K562 (cell line): ENCODE measurements at regions not wholly inside any gene's neighbourhood (a gene's known extent, or its start where the extent isn't known, plus 50 kb on each side); places are given as distances from the start of the nearest gene placed in this dataset.

Source experiments
- ATAC-seq: fragments of 200-7000 bp; cut with Tn5 transposase; 3 replicates; pipeline ENCODE4 v1.9.1; 2020; ENCODE audit warnings: moderate library complexity
- BruUV-seq: library from RNA; stranded (reverse); fragments of 400-500 nt; replicated peaks from 2 replicates; lab custom pipeline; 2021; lab: Mats Ljungman, UMichigan
- CTCF ChIA-PET: fragments of 300-600 bp; formaldehyde crosslinking; extraction: SDS; loops from one replicate; lab custom pipeline; 2021; ENCODE audit warnings: low intra/inter-chr PET ratio; lab: Yijun Ruan, JAX
- POLR2A ChIA-PET: fragments of 300-600, 350-650 bp; sonication (Branson Sonifier 250); formaldehyde crosslinking; extraction: SDS; loops from one replicate; lab custom pipeline; 2021; ENCODE audit warnings: antibody characterized with exemption, inconsistent platforms; lab: Yijun Ruan, JAX
- DNase-seq, 4 experiments: peaks; one replicate each; pipeline versions ENCODE4 v3.0.0 to v3.0.0-alpha.2; 2011 to 2018; ENCODE audit warnings: low spot score in 3 of 4, mixed read lengths in 3 of 4; ENCODE audit errors: extremely low read depth in 1 of 4
- FAIRE-seq: peaks from 2 replicates; lab custom pipeline; 2011; peaks lifted over from hg19 to GRCh38; lab: Jason Lieb, UNC
- H2AFZ ChIP-seq: 2 replicates; pipeline ENCODE4 v1.6.0; 2011; ENCODE audit warnings: low read depth, low read length, control low read depth, inconsistent platforms
- H3K27ac ChIP-seq: fragments of 200-600 bp; 3 replicates; pipeline ENCODE4 v1.8.0; 2011; ENCODE audit warnings: low read depth, mild to moderate bottlenecking, control low read depth, inconsistent platforms, low read length, moderate library complexity, mixed read lengths; ENCODE audit errors: extremely low read depth
- H3K27me3 ChIP-seq, 2 experiments: fragments of 300-600 bp in 1 of 2; 2 replicates in 1 of 2; 3 replicates in 1 of 2; pipeline versions ENCODE4 v1.6.0 to v1.8.0; 2011; ENCODE audit warnings: inconsistent platforms in 2 of 2, low read length in 2 of 2, mild to moderate bottlenecking in 1 of 2, mixed read lengths in 1 of 2, moderate library complexity in 1 of 2; ENCODE audit not compliant: control insufficient read depth in 2 of 2, insufficient read depth in 2 of 2
- H3K36me3 ChIP-seq: fragments of 300-600 bp; 3 replicates; pipeline ENCODE4 v1.8.0; 2011; ENCODE audit warnings: mild to moderate bottlenecking, low read length, inconsistent platforms; ENCODE audit not compliant: control insufficient read depth, insufficient read depth
- H3K4me1 ChIP-seq, 2 experiments: fragments of 200-600 bp in 1 of 2; replicated peaks in 1 of 2; 2 replicates in 1 of 2; 3 replicates in 1 of 2; pipeline versions ENCODE4 v1.5.1 to v1.8.0; 2011; ENCODE audit warnings: inconsistent platforms in 2 of 2, low read length in 2 of 2, mild to moderate bottlenecking in 1 of 2, mixed read lengths in 1 of 2, moderate library complexity in 1 of 2; ENCODE audit not compliant: control insufficient read depth in 2 of 2, insufficient read depth in 2 of 2
- H3K4me2 ChIP-seq: 2 replicates; pipeline ENCODE4 v1.6.1; 2011; ENCODE audit warnings: low read length, control low read depth, inconsistent platforms, mixed read lengths; ENCODE audit not compliant: insufficient read depth
- H3K4me3 ChIP-seq: fragments of 200-600 bp; sonication (generic), shearing (Covaris generic); 2 replicates; pipeline ENCODE4 v1.5.1; 2016; ENCODE audit warnings: control low read depth, inconsistent platforms
- H3K79me2 ChIP-seq: fragments of 200-600 bp; 3 replicates; pipeline ENCODE4 v1.8.0; 2011; ENCODE audit warnings: low read length, inconsistent platforms; ENCODE audit not compliant: control insufficient read depth, insufficient read depth
- H3K9ac ChIP-seq, 2 experiments: 2 replicates each; pipeline versions ENCODE4 v1.6.0 to v1.6.1; 2011; ENCODE audit warnings: low read depth in 2 of 2, low read length in 2 of 2, control low read depth in 1 of 2, inconsistent platforms in 1 of 2, mild to moderate bottlenecking in 1 of 2, mixed read lengths in 1 of 2; ENCODE audit not compliant: insufficient read depth in 1 of 2
- H3K9me1 ChIP-seq: one replicate; pipeline ENCODE4 v1.6.0; 2011; ENCODE audit warnings: inconsistent platforms, mild to moderate bottlenecking, low read length, moderate library complexity; ENCODE audit not compliant: control insufficient read depth, insufficient read depth
- H3K9me3 ChIP-seq: replicated peaks from 2 replicates; pipeline ENCODE4 v1.5.1; 2011; ENCODE audit warnings: low read depth, low read length, inconsistent platforms; ENCODE audit not compliant: control insufficient read depth, insufficient read depth
- H4K20me1 ChIP-seq: replicated peaks from 2 replicates; pipeline ENCODE4 v1.6.1; 2011; ENCODE audit warnings: low read length, inconsistent platforms, mixed read lengths; ENCODE audit not compliant: control insufficient read depth, insufficient read depth
- ATF1 ChIP-seq, 2 experiments: fragments of 450-650 bp in 1 of 2; IDR thresholded peaks; 2 replicates each; pipeline ENCODE4 v1.6.1; 2016; ENCODE audit warnings: missing compliant biosample characterization in 1 of 2, missing genetic modification characterization in 1 of 2
- CHD2 ChIP-seq: IDR thresholded peaks from 2 replicates; pipeline ENCODE4 v1.6.1; 2011; ENCODE audit warnings: low read depth, low read length
- MBD2 ChIP-seq: sonication (generic); IDR thresholded peaks from 2 replicates; pipeline ENCODE4 v1.6.1; 2016; ENCODE audit warnings: low read depth, borderline replicate concordance
- MCM5 ChIP-seq: fragments of 450-650 bp; IDR thresholded peaks from 2 replicates; pipeline ENCODE4 v1.6.1; 2016; ENCODE audit warnings: low read depth
- PCBP1 ChIP-seq: fragments of 200-400 bp; formaldehyde crosslinking; IDR thresholded peaks from 2 replicates; pipeline ENCODE4 v1.6.1; 2018; ENCODE audit warnings: mild to moderate bottlenecking, low read depth, low read length; ENCODE audit not compliant: poor library complexity, severe bottlenecking
- ZKSCAN8 ChIP-seq: fragments of 200-800 bp; sonication (Bioruptor generic); IDR thresholded peaks from 2 replicates; pipeline ENCODE4 v1.6.1; 2016; ENCODE audit warnings: missing genetic modification characterization, missing compliant biosample characterization
- ZNF282 ChIP-seq: sonication (generic); formaldehyde crosslinking; IDR thresholded peaks from 2 replicates; pipeline ENCODE4 v1.8.1; 2023; ENCODE audit warnings: missing genetic modification reagents
- ZNF668 ChIP-seq: fragments of 250-450 bp; sonication (Bioruptor Pico); IDR thresholded peaks from 2 replicates; pipeline ENCODE4 v1.8.0; 2022; ENCODE audit warnings: mild to moderate bottlenecking, inconsistent platforms
- ZNF707 ChIP-seq: fragments of 250-450 bp; sonication (Bioruptor Pico); conservative IDR thresholded peaks from 2 replicates; pipeline ENCODE4 v1.8.0; 2022; ENCODE audit warnings: inconsistent platforms, mild to moderate bottlenecking, moderate library complexity
- in situ Hi-C: fragments of 300-500 bp; cut with MboI; formaldehyde crosslinking; loops from 4 replicates; pipeline ENCODE4 v1.15.0; 2018; ENCODE audit warnings: inconsistent platforms, mixed read lengths
- intact Hi-C: fragments of 100-400 bp; cut with micrococcal nuclease; formaldehyde crosslinking; loops from 2 replicates; pipeline ENCODE4 v1.14.2; 2022
- TF ChIP-seq, protein P1 (sequence below): sonication (generic); formaldehyde crosslinking; IDR thresholded peaks from 2 replicates; pipeline ENCODE4 v1.8.0; 2022; ENCODE audit warnings: missing genetic modification reagents, mild to moderate bottlenecking, moderate library complexity, borderline replicate concordance
- TF ChIP-seq, protein P2 (sequence below): sonication (generic); formaldehyde crosslinking; IDR thresholded peaks from 2 replicates; pipeline ENCODE4 v1.8.0; 2023; ENCODE audit warnings: mild to moderate bottlenecking, missing genetic modification reagents
- TF ChIP-seq, protein P3 (sequence below): fragments of 250-450 bp; sonication (Bioruptor Pico); IDR thresholded peaks from 2 replicates; pipeline ENCODE4 v1.4.0; 2020

DNA sequence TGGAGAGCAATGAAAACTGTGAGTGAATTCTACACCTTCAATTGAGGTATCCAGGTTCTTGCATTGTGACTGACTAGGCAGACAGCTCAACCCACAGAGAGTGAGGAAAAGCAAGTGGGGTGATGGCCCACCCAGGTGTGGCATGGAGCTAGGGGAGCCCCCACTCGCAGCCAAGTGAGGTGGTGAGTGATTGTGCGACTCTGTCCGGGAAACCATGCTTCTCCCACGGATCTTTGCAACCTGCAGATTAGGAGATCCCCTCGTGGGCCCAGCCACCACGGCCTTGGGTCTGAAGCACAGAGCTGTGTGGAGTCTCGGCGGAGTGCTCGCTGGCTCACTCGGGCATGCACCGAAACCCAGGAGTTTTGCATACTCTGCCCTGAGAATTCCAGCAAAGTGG, 120.1 kb downstream of the ALG10 start (continued):
- TF ChIP-seq, protein P1, sequence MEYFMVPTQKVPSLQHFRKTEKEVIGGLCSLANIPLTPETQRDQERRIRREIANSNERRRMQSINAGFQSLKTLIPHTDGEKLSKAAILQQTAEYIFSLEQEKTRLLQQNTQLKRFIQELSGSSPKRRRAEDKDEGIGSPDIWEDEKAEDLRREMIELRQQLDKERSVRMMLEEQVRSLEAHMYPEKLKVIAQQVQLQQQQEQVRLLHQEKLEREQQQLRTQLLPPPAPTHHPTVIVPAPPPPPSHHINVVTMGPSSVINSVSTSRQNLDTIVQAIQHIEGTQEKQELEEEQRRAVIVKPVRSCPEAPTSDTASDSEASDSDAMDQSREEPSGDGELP (CRISPR knock-in tag): no peak
- TF ChIP-seq, protein P2, sequence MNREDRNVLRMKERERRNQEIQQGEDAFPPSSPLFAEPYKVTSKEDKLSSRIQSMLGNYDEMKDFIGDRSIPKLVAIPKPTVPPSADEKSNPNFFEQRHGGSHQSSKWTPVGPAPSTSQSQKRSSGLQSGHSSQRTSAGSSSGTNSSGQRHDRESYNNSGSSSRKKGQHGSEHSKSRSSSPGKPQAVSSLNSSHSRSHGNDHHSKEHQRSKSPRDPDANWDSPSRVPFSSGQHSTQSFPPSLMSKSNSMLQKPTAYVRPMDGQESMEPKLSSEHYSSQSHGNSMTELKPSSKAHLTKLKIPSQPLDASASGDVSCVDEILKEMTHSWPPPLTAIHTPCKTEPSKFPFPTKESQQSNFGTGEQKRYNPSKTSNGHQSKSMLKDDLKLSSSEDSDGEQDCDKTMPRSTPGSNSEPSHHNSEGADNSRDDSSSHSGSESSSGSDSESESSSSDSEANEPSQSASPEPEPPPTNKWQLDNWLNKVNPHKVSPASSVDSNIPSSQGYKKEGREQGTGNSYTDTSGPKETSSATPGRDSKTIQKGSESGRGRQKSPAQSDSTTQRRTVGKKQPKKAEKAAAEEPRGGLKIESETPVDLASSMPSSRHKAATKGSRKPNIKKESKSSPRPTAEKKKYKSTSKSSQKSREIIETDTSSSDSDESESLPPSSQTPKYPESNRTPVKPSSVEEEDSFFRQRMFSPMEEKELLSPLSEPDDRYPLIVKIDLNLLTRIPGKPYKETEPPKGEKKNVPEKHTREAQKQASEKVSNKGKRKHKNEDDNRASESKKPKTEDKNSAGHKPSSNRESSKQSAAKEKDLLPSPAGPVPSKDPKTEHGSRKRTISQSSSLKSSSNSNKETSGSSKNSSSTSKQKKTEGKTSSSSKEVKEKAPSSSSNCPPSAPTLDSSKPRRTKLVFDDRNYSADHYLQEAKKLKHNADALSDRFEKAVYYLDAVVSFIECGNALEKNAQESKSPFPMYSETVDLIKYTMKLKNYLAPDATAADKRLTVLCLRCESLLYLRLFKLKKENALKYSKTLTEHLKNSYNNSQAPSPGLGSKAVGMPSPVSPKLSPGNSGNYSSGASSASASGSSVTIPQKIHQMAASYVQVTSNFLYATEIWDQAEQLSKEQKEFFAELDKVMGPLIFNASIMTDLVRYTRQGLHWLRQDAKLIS (CRISPR knock-in tag): no peak
- TF ChIP-seq MBD2 (no peak), ATF1 (CRISPR knock-in tag; IDR thresholded peaks at IDR 0.05) (no peak), ATF1 (tag; IDR thresholded peaks at IDR 0.05) (no peak), CHD2 (no peak), ZNF707 (no peak)

DNA sequence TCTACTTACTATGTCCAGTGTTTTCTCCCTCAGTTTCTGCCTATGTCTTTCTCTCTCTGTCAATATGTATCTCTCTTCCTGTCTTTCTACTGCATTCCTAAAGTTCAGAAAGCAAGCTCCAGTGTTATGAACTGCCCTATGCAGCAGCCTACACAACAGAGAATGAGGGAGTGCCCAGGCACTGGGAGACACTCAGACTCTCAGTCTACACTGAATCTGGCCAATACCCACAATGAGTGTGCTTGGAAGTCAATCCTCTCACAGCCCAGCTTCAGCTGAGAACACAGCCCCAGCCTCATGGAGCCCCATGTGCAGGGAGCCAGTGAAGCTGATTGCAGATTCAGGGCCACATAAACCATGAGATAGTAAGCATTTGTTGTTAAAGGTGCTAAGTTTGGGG, 128.7 kb downstream of the ALG10 start:
- no peaks in the 10 kb centered on the region for H3K9me1 ChIP-seq
- POLR2A ChIA-PET: no interaction called here
- H3K4me1 ChIP-seq: no peaks in the 10 kb centered on the region
- in situ Hi-C loops (no loop called here), intact Hi-C loops (no loop called here)
- H3K4me2 ChIP-seq: no peak overlapping the region
- FAIRE-seq: no peak
- BruUV-seq: no TSS peak
- H3K27ac ChIP-seq: no peak overlapping the region
- ATAC-seq: no peak; the same call in 2 of the 3 replicates
- no peaks in the 10 kb centered on the region for H3K9me3 ChIP-seq
- H3K36me3 ChIP-seq: no peaks in the 10 kb centered on the region
- no peak overlapping the region for H3K4me3 ChIP-seq
- no peaks in the 10 kb centered on the region for H3K79me2 ChIP-seq
- H4K20me1 ChIP-seq: no peaks in the 10 kb centered on the region
- no peak for DNase-seq
- no peak overlapping the region for H3K9ac ChIP-seq
- CTCF ChIA-PET: no interaction called here
- H2AFZ ChIP-seq: peak overlapping the region; percentile 64; the same call in 1 of the 2 replicates
- H3K27me3 ChIP-seq: no peaks in the 10 kb centered on the region
- TF ChIP-seq ZNF282: no peak
- TF ChIP-seq ZNF668: no peak
- no peak for TF ChIP-seq ZKSCAN8 (CRISPR knock-in tag)
- TF ChIP-seq, protein P3, sequence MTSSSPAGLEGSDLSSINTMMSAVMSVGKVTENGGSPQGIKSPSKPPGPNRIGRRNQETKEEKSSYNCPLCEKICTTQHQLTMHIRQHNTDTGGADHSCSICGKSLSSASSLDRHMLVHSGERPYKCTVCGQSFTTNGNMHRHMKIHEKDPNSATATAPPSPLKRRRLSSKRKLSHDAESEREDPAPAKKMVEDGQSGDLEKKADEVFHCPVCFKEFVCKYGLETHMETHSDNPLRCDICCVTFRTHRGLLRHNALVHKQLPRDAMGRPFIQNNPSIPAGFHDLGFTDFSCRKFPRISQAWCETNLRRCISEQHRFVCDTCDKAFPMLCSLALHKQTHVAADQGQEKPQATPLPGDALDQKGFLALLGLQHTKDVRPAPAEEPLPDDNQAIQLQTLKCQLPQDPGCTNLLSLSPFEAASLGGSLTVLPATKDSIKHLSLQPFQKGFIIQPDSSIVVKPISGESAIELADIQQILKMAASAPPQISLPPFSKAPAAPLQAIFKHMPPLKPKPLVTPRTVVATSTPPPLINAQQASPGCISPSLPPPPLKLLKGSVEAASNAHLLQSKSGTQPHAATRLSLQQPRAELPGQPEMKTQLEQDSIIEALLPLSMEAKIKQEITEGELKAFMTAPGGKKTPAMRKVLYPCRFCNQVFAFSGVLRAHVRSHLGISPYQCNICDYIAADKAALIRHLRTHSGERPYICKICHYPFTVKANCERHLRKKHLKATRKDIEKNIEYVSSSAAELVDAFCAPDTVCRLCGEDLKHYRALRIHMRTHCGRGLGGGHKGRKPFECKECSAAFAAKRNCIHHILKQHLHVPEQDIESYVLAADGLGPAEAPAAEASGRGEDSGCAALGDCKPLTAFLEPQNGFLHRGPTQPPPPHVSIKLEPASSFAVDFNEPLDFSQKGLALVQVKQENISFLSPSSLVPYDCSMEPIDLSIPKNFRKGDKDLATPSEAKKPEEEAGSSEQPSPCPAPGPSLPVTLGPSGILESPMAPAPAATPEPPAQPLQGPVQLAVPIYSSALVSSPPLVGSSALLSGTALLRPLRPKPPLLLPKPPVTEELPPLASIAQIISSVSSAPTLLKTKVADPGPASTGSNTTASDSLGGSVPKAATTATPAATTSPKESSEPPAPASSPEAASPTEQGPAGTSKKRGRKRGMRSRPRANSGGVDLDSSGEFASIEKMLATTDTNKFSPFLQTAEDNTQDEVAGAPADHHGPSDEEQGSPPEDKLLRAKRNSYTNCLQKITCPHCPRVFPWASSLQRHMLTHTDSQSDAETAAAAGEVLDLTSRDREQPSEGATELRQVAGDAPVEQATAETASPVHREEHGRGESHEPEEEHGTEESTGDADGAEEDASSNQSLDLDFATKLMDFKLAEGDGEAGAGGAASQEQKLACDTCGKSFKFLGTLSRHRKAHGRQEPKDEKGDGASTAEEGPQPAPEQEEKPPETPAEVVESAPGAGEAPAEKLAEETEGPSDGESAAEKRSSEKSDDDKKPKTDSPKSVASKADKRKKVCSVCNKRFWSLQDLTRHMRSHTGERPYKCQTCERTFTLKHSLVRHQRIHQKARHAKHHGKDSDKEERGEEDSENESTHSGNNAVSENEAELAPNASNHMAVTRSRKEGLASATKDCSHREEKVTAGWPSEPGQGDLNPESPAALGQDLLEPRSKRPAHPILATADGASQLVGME (CRISPR knock-in tag): no peak
- TF ChIP-seq MCM5: no peak
- no peak for TF ChIP-seq PCBP1
